Muscle of back (tissue), 3 donors: ENCODE measurements at regions not wholly inside any gene's neighbourhood (a gene's known extent, or its start where the extent isn't known, plus 50 kb on each side); places are given as distances from the start of the nearest gene placed in this dataset.
"Not testable (repeated sequence)": the region's sequence is repeated elsewhere in the genome, so short reads cannot be mapped to it uniquely, and the experiment has no call there.

Experiments
- DNase-seq, 3 donors: peaks; one replicate each; pipeline versions ENCODE4 v3.0.0 to v3.0.0-alpha.2; 2013

GRCh38 chr14:59103396-59103795 is 85.1 kb upstream of the DAAM1 start:
- no peak for DNase-seq

DNA sequence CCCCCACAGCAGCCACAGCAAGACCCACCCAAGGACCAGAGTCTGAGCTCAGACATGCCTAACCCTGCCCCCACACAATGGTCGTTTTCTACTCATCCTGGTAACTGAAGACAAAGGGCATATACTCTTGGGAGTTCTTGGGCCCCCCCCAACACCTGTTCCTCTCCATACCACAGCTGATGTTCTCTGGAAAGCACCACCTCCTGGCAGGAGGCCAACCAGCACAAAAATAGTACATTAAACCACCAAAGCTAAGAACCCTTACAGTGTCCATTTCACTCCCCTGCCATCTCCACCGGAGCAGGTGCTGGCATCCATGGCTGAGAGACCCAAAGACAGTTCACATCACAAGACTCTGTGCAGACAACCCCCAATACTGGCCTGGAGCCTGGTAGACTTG is 80.6 kb upstream of the DAAM1 start:
- peak; percentile 47 to 48 (median 48) for DNase-seq

DNA sequence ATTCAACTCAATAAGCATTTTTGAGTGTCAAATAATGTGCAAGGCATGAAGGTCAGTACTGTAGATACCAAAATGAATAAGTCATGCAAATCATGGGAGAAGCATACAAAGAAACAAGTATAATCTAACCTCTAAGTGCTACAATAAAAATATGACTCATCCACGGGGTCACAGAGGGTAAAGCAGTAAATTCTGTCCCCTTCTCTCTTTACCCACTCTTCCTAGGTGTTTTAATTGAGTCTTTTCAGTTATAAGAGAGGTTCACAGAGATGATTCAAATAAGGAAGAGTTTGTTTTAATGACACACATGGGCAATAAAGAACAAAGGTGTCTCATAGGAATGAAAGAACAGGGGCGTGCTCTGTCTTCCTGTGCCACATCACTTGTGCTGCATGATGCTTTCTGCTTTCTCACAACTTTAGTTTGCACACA is 71.5 kb upstream of the DAAM1 start:
- no peak for DNase-seq

- DNase-seq, result no peak
These were observed 70.5 kb upstream of the DAAM1 start for GRCh38 chr14:59117754-59118528.

GRCh38 chr14:59120921-59121320 is 67.5 kb upstream of the DAAM1 start:
- DNase-seq, result peak in 2 of 3 donors; percentile 39 to 74

DNA sequence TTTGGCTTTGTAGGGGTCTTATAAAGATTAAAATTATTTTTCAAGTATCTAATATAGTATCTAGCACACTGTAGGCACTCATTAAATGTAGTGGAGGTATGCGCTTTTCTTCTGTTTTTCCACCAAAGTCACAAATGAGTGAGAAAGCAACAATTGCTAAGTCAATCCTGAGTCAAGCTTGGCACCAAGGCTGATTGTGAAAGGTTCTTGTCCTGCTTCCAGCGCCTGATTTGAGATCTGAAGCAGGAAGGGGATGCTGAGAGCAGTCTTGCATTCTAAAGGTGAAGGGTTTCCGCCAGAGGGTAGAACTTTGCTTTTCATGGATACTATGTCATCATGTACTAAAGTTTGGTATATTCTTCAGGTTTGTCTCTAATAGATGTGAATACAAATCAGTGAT is 64.9 kb upstream of the DAAM1 start:
- DNase-seq, result no peak

- DNase-seq, result peak in 1 of 3 donors; percentile 49
These were observed 64.5 kb upstream of the DAAM1 start for GRCh38 chr14:59123975-59124374.

DNA sequence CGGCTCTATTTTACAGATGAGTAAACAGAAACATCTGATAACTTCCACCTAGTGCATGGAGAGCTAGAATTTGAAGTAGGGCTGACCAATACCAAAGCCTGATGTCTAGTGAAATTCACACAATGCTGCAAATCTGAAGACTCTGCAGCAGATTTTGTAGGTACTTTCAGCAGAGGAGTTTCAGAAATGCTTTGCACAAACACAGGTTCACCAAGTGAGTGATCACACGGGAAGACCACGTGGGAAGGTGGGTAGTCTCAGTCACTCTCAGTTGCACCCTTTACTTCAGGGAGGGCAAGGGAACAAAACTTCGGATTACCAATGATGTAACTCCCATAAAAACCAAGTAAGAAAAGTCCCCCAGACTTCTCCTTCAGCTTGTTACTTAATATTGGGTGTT is 63.3 kb upstream of the DAAM1 start:
- DNase-seq, result no peak

DNA sequence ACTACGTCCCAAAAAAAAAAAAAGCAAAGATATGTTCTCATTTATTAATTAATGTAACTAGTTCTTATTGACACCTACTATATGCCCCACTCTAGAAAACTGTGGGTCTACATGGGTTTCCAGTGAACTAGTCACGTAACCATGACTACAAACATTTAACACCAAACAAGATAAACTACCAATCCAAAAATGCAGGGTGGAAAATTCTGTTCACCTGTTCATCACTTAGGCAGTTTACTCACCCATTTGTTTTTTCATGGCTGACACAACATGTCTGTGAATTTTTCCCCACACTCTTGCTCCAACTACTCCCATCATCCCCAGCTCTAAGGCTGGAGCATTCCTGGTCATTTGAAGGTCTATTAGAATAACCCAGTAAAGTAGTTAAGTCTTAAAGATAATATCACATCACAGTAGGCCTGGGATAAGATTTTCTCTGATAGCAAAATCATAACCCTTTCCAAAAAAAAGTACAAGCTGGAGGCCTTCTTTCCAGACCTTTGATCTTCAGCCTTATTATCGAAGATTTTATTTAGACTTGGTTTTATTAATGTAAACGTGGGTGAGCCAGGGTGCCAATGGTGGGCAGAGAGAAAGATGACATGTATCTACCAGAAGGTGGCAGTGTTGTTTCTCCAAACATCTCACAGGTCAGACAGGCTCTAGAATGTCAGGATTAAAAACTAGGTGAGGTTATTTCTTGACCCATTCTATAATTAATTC is 61.6 kb upstream of the DAAM1 start:
- peak; percentile 41 to 72 (median 59) for DNase-seq

DNA sequence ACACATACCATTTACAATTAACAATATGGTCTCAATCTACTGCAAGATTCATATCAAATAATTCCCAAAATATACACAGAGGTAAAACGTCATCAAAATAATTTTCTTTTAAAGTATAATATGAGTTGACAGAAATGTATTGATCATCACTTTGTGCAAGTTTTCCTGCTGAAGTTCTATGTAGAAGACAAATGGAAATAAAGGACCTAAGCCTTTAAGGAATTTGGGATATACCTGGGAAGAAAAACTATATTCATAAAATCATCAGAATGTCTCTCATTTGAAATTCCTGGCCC is 61.1 kb upstream of the DAAM1 start:
- no peak for DNase-seq

DNA sequence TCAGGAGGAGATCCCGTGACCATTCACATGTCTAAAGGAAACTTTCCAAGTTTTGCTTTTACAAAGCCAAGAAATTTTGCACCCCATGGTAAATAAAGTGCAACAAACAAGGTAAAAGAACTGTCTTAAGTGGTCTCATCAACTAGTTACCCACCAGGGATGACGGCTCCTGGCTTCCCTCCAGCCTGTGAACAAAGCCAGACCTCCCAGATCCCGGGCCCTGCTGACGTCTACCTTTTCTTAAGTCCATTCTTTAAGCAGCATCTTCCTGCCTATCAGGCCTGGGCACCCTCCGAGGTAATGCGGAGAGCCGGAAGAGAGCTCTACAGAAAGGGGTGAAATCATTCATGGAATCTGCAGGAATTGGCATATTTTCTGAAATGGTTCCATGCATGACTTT is 58.0 kb upstream of the DAAM1 start:
- no peak for DNase-seq

DNA sequence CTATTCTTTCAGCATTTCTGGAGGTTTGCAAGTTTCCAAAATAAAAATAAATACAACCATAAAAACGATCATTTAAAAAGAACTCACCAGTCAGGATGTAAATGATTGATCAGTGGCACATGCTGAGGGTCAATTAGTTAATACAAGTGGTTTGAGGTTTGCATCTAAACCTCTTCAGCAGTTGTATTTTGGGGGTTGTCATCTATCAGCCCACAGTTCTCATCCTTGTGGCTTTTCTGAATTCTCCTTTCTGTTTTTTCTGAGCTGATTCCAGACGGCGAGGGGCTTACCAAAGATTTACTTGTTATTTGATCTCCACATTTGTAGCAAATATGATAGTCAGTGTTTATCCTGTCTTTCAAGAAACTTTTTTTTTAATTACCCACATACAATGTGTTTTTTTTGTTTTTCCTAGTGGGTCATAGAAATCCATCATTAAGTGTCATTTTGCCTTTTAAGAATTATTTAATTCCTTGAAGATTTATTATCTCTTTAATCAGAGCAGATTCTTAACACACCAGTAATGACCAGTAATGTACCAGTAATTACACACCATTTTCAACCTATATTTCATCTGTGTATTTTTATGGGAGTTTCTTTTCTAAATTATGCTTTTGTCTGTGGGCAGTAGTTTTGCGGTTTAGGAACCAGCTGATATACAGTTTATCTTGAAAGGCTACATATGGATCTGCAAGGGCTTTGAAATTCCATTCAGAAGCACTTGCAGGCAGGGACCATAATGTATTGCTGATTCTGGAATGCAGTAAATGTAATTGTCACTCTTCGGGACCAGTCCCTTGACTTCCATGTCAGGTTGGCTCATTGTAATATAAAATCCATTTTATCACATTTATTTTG is 56.3 kb upstream of the DAAM1 start:
- DNase-seq, result no peak

DNA sequence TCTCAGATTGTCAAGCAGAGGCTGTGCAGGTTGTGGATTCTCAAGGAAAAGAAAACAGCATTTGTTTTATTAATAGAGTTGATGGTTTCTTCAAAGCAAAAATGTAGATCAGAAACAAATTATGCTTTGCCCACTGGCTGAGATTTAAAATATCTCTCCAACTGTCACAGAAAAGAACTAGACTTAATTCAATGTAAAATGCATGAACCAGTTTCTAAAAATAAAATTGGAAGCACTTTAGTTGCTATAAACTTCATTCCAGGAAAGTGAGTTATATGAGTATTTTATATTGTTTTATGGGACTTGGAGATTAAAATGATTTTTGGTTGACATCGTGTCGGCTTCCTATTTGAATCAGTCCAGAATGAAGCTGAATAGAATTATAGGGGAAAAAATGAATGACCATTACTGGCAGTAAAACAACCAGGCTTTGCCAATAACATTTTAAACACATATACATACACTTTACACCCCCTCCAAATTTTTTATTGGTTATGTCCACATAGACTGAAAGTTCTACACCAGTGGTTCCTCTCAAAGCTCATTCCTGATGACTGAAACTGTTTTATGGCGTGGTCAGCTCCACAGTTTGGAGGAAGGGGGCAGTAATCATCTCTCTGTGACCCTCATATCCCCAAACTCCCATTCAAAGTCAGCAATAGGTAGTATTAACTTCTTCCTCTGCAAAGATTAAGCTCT is 55.5 kb upstream of the DAAM1 start:
- peak; percentile 20 to 87 (median 63) for DNase-seq

DNA sequence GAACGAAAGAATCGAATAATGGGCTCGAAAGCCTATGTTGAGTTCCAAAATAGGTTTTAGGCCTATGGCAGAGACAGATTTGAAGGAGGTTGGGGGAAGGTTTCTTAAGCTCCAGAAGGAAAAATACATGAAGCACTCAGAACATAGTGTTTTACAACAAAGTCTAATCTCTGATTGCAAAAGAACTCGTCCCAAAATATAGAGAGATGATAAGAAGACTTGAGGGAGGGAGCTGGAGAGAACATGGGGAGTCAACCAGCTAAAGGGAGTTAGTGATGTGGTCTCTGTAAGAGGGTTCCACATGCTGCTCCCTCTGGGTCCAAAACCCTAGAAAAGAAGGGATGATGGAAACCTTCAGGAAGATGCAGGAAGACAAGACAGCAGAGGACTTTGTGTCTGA is 54.8 kb upstream of the DAAM1 start:
- no peak for DNase-seq

DNA sequence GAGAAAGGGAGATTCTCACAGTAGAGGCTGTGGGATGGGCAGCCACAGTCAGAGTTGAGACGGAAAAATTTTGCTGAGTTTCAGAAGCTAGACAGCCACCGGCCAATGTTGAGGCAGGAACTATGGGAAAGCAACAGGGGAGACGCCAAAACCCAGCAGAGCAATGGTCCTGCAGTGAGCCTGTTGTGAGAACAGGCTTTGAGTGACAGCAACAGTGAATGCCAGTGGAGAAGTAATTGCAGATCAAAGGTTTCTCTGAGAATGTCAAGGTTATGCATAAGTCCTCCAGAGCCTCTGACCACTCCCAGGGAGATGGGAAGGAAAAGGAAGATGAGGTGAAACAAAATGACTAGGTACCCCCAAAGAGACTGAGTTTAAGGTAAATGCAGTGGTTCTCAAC is 54.2 kb upstream of the DAAM1 start:
- no peak for DNase-seq

GRCh38 chr14:59137256-59137655 is 51.2 kb upstream of the DAAM1 start:
- DNase-seq, result no peak

GRCh38 chr14:59138576-59138975 is 49.9 kb upstream of the DAAM1 start:
- DNase-seq, result not testable (repeated sequence)
